GM21367 (cell line): ENCODE measurements at regions not wholly inside any gene's neighbourhood (a gene's known extent, or its start where the extent isn't known, plus 50 kb on each side); places are given as distances from the start of the nearest gene placed in this dataset.

ENCODE experiments used
- ATAC-seq: cut with Tn5 transposase; IDR thresholded peaks from one replicate; pipeline ENCODE4 v1.9.1; 2021; ENCODE audit not compliant: unreplicated experiment

DNA sequence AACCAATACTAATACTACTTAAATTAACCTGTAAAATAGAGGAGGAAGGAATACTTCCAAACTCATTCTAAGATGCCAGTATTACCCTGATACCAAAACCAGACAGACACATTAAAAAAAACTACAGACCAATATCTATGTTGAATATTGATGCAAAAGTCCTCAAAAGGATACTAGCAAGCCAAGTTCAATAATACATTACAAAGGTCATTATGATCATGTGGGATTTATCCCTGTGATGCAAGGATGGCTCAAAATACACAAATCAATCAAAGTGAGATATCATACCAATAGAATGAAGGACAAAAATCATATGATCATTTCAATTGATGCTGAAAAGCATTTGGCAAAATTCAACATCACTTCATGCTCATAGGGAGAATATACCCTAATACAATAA, 97.2 kb upstream of the ATXN7L3B start:
- no peak for ATAC-seq

DNA sequence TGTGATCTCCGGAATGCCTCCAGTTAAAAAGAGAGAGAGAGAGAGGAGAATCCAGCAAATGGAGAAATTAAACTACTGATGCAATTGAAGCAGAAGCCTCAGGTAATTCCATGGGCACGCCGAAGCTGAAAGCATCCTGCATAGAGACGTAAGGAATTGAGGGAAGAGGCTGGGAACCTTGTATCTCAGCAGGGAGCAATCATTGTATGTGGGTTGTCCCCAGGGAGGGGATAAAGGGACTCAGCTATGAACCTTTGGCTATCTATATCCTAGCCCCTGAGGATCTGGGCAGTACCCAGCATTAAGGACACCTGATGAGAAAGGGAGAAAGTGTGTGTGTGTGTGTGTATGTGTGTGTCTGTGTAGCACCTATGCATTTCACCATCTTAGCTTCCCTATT, 95.8 kb upstream of the ATXN7L3B start:
- no peak for ATAC-seq

DNA sequence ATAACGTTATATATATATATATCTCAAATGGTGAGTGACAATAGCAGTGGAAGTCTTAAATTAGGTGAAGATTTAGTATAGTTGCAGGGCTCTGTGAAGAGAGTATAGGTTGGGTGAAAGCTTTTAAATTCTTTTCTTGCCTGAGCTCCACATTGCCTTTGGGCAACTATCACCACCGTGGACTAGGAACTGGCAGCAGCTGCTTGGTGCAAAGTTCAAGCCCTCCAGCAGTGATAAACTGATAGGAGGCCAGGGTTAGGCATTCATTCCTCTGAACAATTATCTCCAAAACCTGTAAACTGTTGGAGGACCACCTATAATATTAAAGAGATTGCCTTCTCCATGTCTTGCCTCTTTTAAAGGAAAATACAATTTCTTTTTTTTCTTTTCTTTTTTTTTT, 91.2 kb upstream of the ATXN7L3B start:
- no peak for ATAC-seq

DNA sequence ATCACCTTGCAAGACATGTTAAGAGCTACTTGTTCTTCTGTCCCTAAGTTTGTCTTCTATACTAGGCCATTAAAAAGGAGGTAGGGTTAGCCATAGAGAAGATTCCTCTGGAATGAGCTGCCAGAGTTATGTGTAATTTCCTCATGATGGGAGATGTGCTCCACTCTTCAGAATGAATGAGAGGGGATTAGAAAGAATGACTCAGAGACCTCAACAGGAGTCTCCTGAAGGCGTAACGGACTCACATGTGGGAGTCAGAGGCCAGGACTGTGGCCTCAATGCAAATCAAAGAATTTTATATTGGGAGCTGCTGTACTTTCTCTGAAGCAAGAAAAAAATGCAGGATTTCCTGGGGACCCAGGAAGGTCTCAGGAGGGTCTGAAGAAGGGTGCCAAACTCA, 87.8 kb upstream of the ATXN7L3B start:
- no peak for ATAC-seq

DNA sequence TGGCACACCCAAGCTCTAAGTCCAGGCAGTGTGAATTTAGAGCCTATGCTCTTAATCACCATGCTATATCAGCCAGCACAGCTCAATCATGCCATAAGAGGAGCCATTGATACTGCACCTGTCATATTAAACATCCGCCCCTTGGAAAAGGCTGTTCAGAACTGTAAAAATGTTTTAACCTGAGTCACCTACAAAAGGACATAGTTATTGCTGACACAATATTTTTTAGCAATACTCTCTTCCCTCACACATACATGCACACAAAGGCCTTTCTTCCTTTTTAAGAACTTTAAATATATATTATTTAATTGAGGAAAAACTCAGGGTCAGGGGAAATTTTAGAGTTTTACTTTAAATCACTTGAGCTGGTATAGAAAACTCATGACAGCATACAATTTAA, 83.5 kb upstream of the ATXN7L3B start:
- ATAC-seq: no peak

DNA sequence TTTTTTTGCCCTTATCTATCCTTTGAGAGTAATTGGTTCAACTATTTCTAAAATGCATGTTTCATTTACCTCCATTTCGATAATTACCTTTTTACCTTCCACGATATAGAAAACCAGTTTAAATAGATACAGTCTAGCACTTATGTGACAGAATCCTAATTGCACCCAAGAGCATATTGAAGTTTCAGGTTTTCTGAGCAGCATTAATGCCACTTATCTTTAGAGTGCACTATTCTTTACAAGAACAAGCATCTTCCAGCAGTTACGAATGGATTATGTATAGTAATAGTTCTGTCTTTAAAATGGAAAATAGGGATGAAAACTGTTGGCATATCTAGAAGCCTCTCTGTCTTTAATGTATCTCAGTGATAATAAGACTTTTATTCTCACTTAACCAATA, 82.2 kb upstream of the ATXN7L3B start:
- ATAC-seq: no peak

DNA sequence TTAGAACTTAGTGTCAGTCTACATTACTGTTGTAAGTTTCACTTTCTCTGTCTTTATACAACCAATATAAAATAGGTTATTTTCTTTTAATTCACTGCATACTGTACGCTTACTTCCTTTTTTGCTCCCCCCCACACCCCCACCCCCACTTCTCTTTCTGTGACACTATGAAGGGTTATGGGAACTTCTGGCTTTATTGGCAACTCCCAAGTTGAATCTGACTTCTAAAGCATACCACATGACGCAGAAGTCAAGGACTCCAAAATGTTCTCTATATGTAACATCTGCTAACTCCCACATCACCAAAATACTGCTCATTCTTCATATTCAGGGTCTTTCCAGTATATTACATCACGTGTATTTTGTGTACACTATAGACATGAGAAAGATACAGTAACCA, 81.2 kb upstream of the ATXN7L3B start:
- no peak for ATAC-seq

DNA sequence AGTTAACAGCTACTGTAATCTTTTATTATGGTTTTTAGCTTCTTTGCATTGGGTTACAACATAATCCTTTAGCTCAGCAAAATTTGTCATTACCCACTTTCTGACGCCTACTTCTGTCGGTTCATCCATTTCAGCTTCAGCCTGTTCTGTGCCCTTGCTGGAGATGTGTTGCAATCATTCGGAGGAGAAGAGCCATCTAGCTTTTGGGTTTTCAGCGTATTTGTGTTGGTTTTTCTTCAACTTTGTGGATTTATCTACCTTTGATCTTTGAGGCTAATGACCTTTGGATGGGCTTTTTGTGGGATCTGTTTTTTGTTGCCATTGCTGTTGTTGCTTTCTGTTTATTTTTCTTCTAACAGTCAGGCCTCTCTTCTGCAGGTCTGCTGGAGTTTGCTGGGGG, 69.2 kb upstream of the ATXN7L3B start:
- no peak for ATAC-seq

DNA sequence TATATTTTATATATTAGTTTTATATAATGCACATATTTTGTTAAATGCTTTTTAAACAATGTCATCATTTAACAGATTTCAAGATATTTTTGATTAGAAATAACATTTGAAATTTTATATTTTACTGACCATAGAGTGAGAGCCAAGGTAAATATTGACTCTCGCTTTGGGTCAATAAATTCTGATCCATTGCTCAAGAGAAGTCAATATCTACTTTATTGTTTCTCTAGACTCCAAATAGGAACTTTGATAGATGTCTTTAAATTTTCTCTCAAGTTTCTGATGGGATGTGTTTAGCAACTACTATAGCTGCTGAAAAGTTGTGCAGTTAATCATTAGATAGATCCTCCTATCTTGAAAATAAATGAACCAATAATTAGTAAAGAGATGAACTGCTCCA, 61.4 kb upstream of the ATXN7L3B start:
- no peak for ATAC-seq

DNA sequence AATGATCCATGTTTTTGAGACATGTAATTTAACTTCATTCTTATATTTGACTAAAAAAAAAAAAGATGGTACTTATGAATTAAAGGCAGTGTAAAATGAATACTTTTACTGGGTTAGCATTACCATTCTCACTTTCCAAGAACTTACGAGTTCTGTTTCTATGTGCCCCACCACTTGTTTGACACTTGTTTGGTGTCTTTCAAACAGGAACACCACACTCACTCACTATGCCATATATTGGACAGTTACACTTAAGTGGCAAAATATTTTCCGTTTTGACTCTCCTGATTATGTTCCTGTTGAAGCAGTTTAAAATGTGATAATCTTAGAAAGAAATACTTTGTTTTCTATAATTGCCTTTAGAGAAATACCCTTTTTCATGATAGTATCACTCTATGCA, 56.6 kb upstream of the ATXN7L3B start:
- ATAC-seq: no peak

DNA sequence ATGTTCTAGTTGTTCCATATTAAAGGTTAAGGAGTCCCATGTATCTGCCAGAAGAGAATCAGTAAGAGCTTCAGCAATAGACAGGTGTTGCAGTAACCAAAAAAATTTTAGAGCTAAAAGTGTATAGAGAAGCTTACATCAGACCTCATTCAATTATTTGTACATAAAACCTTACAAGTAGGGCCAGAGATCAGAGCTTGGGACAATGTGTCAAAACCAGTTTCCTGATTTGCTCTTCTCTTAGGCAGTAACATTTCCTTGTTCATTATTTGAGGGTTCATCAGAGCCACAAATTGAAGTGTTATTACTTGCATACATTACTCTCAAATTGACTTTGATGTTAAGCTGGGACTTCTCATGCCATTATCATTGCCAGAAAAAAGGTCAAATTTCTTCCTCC, 55.5 kb upstream of the ATXN7L3B start:
- ATAC-seq: no peak

DNA sequence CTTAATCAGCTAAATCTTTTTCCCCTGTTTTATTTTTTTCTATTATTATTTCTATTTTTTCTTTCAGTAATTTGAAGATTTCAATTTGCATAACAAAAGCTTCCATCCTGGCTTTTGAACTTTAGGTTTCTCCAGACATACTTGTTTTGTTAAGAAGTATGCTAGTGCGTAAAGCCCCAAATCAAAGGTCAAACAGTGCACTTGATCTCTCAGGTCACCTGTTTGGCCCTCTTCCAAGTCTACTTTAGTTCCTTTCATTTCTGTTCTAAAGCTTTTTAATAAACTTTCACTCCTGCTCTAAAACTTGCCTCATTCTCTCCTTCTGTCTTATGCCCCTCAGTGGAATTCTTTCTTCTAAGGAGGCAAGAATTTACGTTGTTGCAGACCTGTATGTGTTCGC, 54.6 kb upstream of the ATXN7L3B start:
- ATAC-seq: no peak
